Adrenal gland (tissue), 9 donors: ENCODE measurements at regions not wholly inside any gene's neighbourhood (a gene's known extent, or its start where the extent isn't known, plus 50 kb on each side); places are given as distances from the start of the nearest gene placed in this dataset.

Experiments
- DNase-seq, 7 donors: peaks; one replicate each; pipeline ENCODE4 v3.0.0-alpha.2; 2019 to 2020
- H3K27ac ChIP-seq, 5 donors: fragments of 200-600 bp; sonication (generic) in 4 of 5; 1 replicate in 3 of 5; 2 replicates in 2 of 5; pipeline versions ENCODE4 v1.5.1 to v1.8.0; 2016 to 2020; ENCODE audit warnings: mild to moderate bottlenecking in 1 of 5
- H3K27me3 ChIP-seq: fragments of 200-600 bp; 2 replicates; pipeline ENCODE4 v1.8.0; 2021
- H3K36me3 ChIP-seq, 2 donors: fragments of 200-600 bp; replicated peaks in 1 of 2; 1 replicate in 1 of 2; 2 replicates in 1 of 2; pipeline versions ENCODE4 v1.5.1 to v1.8.0; 2018 to 2022
- H3K4me1 ChIP-seq, 2 donors: fragments of 200-600 bp; replicated peaks in 1 of 2; 1 replicate in 1 of 2; 2 replicates in 1 of 2; pipeline versions ENCODE4 v1.5.1 to v1.8.0; 2018 to 2021
- H3K4me3 ChIP-seq, 4 donors: fragments of 200-600 bp; sonication (generic) in 3 of 4; one replicate each; pipeline ENCODE4 v1.5.1; 2016 to 2018
- H3K9me3 ChIP-seq, 3 donors: fragments of 200-600 bp; sonication (generic) in 1 of 3; replicated peaks in 1 of 3; 1 replicate in 2 of 3; 2 replicates in 1 of 3; pipeline versions ENCODE4 v1.5.1 to v1.8.0; 2016 to 2021
- POLR2A ChIP-seq, 2 donors: fragments of 450-650 bp; IDR thresholded peaks; one replicate each; pipeline ENCODE4 v1.6.1; 2017; ENCODE audit warnings: antibody characterized with exemption in 2 of 2, mild to moderate bottlenecking in 2 of 2, moderate library complexity in 1 of 2
- WGBS, 4 donors: extraction: QIAGEN DNeasy Blood & Tissue Kit in 2 of 4; methylation state at CpG; one replicate each; pipeline versions ENCODE4 v1.1.5 to v1.1.7; 2013 to 2017; 5-methylcytosine and 5-hydroxymethylcytosine counted together
- intact Hi-C, 2 donors: fragments of 100-400 bp; cut with DNase I; formaldehyde crosslinking; loops; one replicate each; pipeline versions ENCODE4 v1.14.1 to v1.15.0; 2022 to 2023
- TF ChIP-seq, protein P1 (sequence below), 6 experiments: fragments of 450-650 bp in 4 of 6; fragments of 200-600 bp in 2 of 6; sonication (generic) in 1 of 6; IDR thresholded peaks; 1 replicate in 5 of 6; 2 replicates in 1 of 6; pipeline versions ENCODE4 v1.5.1 to v1.8.0; 2016 to 2021; ENCODE audit warnings: antibody characterized with exemption in 6 of 6, mild to moderate bottlenecking in 2 of 6, moderate library complexity in 1 of 6
- donor health status: healthy with polysubstance abuse.
- donor health status: Bipolar disorder and iron deficiency.
- donor health status: DM: yes; HTN: yes; CAD: no.
- donor health status: DM: no; HTN: no; CAD: no.
- donor health status: DM: no; HTN: no; CAD: no.

DNA sequence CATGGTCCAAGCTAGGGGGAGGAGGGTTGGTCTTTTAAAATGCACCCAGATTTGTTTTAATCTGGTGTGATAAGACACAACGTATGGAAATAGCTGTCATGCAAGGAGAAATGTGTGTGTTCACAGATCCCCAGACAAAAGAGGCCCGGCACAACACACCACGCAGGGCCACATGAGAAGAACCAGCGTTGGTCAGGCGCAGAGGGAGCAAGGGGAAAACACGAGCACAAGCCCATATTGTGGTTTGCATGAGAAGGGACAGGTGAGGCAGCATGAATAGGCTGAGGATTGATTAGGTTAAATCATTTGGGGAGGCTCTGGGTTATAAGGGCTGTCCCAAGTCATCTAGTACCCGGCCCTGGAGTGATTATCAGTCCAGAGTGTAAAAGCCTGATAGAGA is 272.5 kb upstream of the NCKAP5 start:
- no peaks in the 10 kb centered on the region for H3K4me1 ChIP-seq
- H3K27me3 ChIP-seq: peaks cover 5% of the 10 kb centered on the region
- no peaks in the 10 kb centered on the region for H3K36me3 ChIP-seq
- 65 to 88% (median 76%) methylated on average over 7 of the region's 7 CpGs for WGBS, 4 donors
- H3K4me3 ChIP-seq: no peak overlapping the region
- H3K27ac ChIP-seq: no peak overlapping the region
- no peaks in the 10 kb centered on the region for H3K9me3 ChIP-seq
- no peak for DNase-seq
- intact Hi-C loops: no loop called here
- TF ChIP-seq, protein P1, sequence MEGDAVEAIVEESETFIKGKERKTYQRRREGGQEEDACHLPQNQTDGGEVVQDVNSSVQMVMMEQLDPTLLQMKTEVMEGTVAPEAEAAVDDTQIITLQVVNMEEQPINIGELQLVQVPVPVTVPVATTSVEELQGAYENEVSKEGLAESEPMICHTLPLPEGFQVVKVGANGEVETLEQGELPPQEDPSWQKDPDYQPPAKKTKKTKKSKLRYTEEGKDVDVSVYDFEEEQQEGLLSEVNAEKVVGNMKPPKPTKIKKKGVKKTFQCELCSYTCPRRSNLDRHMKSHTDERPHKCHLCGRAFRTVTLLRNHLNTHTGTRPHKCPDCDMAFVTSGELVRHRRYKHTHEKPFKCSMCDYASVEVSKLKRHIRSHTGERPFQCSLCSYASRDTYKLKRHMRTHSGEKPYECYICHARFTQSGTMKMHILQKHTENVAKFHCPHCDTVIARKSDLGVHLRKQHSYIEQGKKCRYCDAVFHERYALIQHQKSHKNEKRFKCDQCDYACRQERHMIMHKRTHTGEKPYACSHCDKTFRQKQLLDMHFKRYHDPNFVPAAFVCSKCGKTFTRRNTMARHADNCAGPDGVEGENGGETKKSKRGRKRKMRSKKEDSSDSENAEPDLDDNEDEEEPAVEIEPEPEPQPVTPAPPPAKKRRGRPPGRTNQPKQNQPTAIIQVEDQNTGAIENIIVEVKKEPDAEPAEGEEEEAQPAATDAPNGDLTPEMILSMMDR (IDR thresholded peaks at IDR 0.05): no peak
- no peak for TF ChIP-seq POLR2A (IDR thresholded peaks at IDR 0.05)

DNA sequence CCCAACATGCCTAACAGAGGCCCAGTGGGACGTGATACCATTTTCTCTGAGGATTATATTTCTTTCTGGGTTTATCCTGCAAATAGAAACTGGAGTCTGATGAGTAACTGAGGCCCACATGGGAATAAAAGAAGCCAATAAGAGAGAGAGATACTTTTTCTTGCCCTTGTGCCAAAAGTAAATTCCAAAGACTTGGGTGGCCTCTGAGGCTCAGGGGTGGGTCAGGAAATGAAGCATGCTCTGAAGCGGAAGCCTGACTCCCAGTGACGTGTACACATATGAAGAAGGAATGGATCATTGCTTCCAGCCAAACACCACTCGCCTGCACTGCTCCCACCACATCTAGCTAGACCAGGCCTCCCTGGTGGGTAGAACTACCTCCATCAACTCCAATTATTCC is 273.6 kb upstream of the NCKAP5 start:
- intact Hi-C loops: no loop called here
- TF ChIP-seq POLR2A (IDR thresholded peaks at IDR 0.05): no peak
- TF ChIP-seq, protein P1 (IDR thresholded peaks at IDR 0.05): no peak
- Histone ChIP-seq H3K27ac (peak overlapping the region in 2 of 5 donors; percentile 13 to 54), H3K36me3 (no peaks in the 10 kb centered on the region), H3K4me1 (no peaks in the 10 kb centered on the region), H3K9me3 (no peaks in the 10 kb centered on the region), H3K4me3 (no peak overlapping the region), H3K27me3 (peaks cover 5% of the 10 kb centered on the region)
- DNase-seq: peak in 3 of 7 donors; percentile 5 to 35 (median 34)
- WGBS, 4 donors: 52 to 80% (median 58%) methylated on average over 4 of the region's 4 CpGs

DNA sequence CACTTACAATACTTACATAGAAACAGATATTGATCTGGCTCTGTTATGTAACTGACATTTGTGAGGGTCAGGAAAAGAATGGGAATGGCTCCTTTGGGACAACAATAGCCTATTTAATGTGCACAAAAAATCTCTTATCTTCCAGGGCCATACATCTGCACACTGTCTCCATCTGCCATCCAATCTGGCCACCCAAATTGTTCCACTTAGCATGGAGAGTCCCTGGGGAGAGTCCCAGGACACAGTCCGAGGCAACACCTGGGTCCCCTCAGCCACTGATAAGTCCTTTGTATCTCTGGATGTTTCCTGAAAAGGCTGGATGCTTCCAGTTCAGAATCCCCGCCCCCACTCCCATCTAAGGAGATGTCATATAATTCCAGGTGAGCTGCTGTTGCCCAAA is 274.2 kb upstream of the NCKAP5 start:
- DNase-seq: no peak
- Histone ChIP-seq H3K4me1 (no peaks in the 10 kb centered on the region), H3K36me3 (no peaks in the 10 kb centered on the region), H3K27me3 (peaks cover 5% of the 10 kb centered on the region), H3K27ac (peak overlapping the region in 1 of 5 donors; percentile 54), H3K4me3 (no peak overlapping the region), H3K9me3 (no peaks in the 10 kb centered on the region)
- no peak for TF ChIP-seq POLR2A (IDR thresholded peaks at IDR 0.05)
- TF ChIP-seq, protein P1 (IDR thresholded peaks at IDR 0.05): no peak
- 68 to 79% (median 75%) methylated on average over 2 of the region's 2 CpGs for WGBS, 4 donors
- intact Hi-C loops: no loop called here

DNA sequence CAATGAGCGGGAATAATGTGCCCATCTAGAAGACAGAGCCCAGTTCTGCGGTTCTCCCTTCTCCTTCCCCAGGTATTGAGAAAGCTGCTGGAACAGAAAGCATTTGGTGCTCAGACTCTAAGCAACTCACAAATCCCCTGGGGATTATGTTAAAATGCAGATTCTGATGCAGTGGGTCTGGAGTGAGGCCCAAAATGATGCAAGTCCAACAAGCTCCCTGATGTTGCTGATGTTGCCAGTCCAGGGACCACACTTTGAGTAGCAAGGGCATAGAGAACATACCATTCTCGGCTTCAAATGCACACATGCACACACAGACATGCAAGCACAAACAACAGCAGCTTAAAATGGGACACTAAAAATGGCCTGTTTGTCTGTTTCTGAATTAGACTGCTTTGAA is 274.8 kb upstream of the NCKAP5 start:
- Histone ChIP-seq H3K27me3 (peaks cover 5% of the 10 kb centered on the region), H3K27ac (no peak overlapping the region), H3K4me1 (no peaks in the 10 kb centered on the region), H3K4me3 (no peak overlapping the region), H3K36me3 (no peaks in the 10 kb centered on the region), H3K9me3 (no peaks in the 10 kb centered on the region)
- 84 to 91% (median 86%) methylated on average over 3 of the region's 3 CpGs; no CpG with 5 or more reads in 1 of the 4 donors for WGBS, 4 donors
- no peak for DNase-seq
- TF ChIP-seq POLR2A (IDR thresholded peaks at IDR 0.05): no peak
- TF ChIP-seq, protein P1 (IDR thresholded peaks at IDR 0.05): no peak
- intact Hi-C loops: no loop called here
